Stimulated activated CD4-positive, alpha-beta T cell treated with anti-CD3 and anti-CD28 coated beads, Interleukin-15, amount 100 ng/mL, for 1 hour (primary cell): ENCODE measurements at regions not wholly inside any gene's neighbourhood (a gene's known extent, or its start where the extent isn't known, plus 50 kb on each side); places are given as distances from the start of the nearest gene placed in this dataset.
"Not testable (repeated sequence)": the region's sequence is repeated elsewhere in the genome, so short reads cannot be mapped to it uniquely, and the experiment has no call there.

Source experiments
- DNase-seq, 2 donors: peaks; one replicate each; pipeline ENCODE4 v3.0.0-alpha.2; 2020; ENCODE audit warnings: low read depth in 1 of 2, low spot score in 1 of 2

DNA sequence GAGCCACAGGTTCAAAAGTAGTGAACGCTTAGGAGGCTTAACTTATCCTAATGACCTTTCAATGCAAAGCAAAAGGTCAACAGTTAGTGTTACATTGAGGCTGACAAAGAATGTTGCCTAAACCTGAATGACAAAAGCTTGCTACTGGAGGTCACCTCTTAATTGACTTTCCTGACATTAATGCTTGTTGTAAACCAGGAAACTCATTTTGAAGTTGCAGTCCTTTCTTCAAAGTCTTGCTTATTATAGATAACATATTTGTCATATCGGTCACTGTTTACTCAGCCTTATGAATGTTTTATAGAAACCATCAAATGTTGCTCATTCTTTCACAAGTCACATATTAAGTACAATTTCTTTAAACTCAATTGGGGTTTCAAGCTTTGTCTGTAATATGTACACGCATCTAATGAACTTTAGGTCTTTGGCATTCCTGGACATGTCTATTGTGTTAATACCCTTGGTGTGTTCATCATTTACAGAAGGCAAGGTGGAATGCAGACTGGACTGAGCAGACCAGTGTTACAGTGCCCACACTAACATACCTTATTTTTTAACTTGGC, 488.2 kb upstream of the NECTIN3 start:
- no peak for DNase-seq

DNA sequence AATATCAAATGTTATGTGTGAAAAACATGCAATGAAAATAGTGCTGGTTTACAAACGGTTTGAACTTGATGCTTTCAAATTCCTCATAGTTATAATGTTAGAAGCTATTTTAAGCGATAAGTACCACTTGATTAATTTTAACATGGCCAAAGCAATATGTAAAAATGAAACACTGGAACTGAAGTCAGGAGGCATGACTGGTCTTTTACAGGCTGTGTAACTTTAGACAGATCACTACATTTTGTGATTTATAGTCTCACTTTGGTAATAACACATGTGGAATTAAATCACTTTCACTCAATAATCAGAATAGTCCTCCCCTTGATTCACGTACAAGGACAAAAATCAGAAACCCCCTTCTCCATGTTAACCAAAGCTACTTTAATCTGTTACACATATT, 482.7 kb upstream of the NECTIN3 start:
- no peak for DNase-seq

DNA sequence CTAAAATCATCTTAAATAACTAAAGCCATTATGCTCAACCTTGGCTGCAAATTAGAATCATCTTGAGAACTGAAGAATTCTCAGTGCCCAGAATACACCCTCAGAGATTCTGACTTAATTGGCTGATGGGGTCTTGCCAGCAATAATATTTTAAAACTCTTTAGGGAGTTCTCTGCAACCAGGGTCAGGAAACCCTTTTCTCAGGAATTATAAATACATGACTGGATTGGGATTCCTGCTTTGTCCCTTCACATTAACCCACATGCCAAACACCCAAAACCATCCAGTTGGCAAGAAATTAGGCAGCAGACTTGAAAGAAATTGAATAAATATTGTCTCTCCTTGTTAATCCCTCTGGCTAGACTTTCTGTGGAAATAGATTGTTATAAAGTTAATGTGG, 482.3 kb upstream of the NECTIN3 start:
- DNase-seq = no peak

DNA sequence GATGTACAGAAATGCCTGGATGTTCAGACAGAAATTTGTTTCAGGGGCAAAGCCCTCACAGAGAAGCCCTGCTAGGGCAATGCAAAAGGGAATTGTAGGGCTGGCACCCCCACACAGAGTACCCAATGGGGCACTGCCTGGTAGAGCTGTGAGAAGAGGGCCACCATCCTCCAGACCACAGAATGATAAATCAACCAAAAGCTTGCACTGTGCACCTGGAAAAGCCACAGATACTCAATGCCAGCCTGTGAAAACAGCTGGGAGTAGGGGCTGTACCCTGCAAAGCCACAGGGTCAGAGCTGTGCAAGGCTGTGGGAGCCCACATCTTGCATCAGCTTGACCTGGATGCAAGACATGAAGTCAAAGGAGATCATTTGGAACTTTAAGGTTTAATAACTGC, 477.9 kb upstream of the NECTIN3 start:
- no peak for DNase-seq

DNA sequence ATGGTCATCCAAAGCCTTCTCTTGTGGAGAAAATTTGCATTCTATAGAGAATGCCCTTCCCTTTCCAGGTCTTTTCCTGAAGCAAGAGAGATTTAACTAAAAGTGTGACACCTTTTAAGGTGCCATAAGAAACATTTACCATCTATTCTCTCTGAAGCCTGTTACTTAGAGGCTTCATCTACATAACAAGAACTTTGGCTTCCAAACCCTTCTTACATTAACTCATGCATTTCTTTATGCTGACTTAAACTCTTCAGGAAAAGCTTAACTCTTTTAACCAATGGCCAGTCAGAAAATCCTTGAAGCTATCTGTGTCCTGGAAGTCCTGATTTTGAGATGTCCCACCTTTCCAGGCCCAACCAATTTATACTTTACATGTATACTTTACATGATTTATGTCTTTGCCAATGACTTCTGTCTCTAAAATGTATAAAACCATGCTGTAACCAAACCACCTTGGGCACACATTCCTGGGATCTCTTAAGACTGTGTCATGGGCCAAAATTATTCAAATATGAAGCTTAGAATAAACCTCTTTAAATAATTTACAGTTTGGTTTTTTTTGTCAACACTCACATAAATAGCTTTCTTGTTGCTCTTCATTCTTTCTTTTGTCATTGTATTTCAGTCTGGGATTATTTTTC, 472.6 kb upstream of the NECTIN3 start:
- DNase-seq = no peak

DNA sequence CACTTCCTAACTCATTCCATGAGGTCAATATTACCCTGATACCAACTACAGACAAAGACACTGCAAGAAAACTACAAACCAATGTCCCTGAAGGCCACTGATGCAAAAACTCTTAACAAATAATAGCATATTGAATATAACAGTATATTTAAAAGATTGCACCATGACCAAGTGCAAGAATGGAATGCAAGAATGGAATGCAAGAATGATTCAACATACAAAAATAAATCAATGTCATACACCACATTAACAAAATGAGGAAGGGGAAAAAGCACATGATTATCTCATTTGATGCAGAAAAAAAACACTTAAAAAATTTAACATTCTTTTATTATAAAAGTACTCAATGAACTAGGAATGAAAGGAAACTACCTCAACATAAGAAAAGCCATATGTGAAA, 463.1 kb upstream of the NECTIN3 start:
- no peak for DNase-seq

DNA sequence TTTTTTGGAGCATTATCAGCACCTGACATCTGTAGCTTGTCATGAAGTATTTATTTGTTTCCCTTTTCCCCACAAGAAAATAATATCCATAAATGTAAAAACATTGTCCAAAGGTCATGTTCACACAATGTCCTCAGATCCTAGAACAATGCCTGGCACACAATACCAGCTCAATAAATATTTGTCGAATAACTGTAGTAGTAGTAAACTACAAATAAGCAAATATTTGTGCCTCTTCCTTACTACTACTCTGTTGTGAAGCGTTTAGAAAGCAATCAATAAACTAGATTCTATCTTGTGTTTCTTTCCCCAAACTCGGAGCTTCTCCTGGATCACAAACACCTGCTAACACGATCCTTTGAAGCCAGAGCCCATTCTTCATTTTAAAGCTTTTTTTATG, 459.6 kb upstream of the NECTIN3 start:
- DNase-seq = no peak

DNA sequence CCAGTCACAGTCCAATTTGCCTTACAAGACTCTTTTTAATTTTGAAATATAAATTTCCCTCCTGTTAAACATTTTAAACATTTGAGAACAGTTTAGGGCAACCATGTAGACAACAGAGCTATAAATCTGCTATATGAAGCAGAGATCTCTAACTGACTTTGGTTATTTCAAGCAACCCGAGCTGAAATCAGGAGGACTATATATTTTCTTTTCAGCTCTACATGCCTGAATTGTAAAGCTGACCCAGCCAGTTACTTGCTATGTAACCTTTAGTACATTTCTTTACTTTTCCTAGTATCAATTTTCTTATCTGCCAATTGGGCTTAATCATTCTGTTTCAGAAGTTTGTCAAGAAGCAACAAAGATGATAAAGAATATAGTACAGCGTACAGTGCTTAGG, 457.4 kb upstream of the NECTIN3 start:
- no peak for DNase-seq

DNA sequence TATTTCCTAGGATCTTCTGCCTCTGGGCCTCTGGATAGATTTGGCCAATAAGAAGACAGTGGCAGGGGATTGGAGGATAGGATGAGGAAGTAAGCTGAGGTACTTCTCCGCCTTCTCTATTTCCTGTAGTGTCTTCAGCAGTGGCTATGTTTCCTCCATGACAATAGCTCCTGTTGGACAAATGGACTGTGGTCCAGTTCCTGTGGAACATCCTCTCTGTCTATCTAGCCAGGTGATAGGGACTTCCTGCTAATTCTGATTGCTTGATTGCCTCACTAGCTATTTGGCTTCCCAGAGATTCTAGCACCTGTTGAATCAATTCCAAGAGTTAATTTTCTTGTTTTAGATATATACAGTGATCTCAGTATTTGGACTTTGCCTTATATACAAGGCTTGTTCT, 456.2 kb upstream of the NECTIN3 start:
- DNase-seq = no peak

DNA sequence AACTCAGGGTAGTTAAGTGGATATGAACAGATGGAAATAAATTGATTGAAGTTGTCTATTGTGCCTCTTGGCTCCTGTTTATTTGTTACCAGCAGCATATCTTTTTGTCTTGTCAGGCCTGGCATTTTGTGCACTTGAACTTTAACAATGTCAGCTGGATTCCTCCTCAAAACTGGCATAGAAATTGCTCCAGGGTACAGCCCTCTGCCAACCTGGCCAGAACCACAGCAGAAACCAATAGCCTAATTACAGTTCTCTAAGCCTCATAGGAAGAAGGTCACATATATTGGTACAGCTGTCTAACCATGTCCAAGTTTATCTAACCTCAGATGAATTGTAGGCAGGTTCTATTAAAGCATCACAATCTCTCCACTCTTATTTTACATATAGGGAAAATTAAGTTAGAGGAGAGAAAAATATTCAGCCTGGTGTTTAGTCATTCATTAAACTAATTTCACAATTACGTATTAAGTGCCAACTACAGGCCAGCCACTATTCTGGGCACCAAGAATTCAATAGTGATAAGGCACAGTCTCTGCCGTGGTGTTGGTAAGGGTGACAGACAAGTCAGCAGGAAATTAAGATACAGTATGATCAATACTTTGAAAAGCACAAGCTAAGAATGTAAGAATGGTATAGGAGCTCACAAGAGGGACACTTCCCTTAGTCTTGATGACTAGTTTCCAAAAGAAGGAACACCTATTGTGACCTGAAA, 452.9 kb upstream of the NECTIN3 start:
- DNase-seq = no peak

DNA sequence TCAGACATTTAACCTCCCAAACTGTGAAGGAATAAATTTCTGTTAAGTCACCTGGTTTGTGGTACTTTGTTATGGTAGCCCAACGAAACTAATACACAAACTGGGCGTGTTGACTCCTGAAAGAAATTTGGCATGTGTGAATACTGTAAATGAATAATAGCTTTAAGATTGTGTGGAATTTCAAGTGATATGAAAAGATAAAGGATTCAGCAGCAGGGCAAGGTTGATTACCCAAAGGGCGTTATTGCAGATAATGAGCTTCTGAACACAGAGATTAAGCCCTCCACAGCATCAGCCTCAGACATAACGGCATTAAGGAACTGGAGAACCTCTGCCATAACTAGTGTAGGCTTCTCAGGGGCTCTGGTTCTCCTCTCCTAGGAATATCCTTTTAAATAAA, 451.5 kb upstream of the NECTIN3 start:
- DNase-seq = no peak

DNA sequence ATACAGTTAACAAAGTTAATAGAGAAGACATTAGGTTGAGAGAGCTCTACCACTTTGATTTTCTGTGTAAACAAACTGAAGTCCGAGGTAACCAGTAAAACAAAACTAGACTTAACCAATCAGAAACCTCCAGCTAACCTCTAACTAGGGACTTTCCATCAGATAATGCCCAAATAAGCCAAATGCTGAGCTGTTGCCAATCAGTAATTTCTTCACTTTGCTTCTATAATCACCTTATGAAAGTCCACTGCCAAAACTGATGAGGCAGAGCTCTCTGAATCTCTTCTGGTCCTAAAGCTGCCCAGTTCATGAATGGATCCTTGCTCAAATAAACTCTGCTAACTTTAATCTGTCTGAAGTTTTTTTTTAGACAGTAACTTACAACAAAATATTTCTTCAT, 448.0 kb upstream of the NECTIN3 start:
- no peak for DNase-seq

DNA sequence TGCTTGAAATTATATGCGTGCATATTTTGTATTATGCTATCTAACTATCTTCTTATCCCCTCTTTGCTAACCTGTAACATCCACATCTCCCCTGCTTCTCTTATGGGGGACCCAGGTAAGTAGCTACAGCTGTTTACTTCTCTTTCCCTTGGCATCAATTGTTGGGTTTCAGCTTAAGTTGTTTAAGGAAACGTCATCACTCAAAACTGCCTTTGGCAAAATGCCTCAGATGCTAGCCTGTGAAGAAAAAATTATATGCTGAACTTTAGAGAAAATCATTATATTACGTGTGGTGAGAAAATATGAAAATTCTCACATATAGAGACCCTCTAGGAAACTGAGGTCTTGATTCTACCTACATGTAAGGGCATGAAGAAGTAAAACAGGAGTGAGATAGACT, 447.0 kb upstream of the NECTIN3 start:
- no peak for DNase-seq

DNA sequence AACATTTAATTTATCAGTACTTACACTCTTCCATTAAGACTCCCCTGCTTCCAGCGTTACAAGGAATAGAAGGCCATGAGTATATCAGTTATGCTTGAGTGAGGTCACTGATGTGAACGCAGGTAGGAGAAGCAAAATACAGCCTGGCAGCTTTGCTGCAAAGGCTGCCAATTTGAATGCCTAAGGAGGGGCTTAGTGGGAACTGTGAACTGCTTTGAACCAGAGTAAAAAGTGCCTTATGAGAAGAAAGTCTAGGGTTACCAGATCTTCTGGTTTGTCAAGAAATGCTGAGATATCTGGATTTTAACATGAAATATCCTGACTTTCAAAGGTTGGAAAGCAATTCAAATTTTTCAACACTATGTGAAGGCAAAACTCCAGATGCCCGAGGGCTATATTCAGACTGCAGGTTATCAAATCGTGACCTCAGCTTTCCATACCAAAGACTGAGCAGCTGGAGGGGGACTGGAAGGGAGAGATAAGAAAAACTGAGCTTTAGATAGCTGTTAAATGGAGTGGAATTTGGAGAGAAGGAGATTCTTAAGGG, 446.3 kb upstream of the NECTIN3 start:
- no peak for DNase-seq

DNA sequence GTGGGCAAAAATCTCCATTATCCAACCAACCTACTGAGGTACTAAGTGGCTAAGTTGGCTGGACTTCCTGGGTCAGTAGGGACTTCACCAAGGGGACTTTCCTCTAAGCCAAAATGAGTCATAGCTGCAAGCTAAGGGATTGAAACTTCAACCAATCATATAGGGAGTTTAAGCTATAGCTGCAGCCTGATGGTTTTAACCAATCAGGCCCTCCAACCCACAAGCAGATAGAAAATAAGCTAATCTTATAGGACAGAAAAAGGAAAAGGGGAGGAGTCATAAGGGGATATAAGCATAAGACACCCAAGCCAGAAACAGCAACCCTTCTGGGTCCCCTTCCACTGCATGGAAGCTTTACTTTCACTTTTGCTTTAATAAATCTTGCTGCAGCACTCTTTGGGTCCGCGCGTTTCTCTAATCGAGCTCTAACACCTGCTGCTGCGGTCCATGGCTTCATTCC, 444.9 kb upstream of the NECTIN3 start:
- not testable (repeated sequence) for DNase-seq

DNA sequence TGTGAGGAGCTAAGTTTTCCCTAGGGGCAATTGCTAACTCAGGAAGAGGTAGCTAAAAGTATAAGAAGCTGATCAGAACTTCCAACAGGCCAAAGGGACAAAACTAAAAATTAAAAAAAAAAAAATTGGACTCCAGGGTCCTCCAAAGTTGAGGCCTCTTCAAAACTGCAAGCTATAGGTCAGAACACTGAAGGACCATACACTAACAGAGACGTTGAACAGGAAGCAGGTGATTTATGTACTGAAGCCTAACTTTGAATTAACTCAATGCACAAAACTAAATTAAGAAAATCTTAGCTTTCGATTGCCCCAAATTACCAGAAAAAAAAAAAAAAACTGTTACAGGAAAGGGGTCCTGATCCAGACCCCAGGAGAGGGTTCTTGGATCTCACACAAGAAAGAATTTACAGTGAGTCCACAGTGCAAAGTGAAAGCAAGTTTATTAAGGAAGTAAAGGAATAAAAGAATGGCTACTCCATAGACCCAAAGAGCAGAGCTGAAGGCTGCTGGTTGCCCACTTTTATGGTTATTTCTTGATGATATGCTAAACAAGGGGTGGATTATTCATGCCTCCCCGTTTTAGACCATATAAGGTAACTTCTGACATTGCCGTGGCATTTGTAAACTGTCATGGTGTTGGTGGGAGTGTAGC, 442.8 kb upstream of the NECTIN3 start:
- no peak for DNase-seq

DNA sequence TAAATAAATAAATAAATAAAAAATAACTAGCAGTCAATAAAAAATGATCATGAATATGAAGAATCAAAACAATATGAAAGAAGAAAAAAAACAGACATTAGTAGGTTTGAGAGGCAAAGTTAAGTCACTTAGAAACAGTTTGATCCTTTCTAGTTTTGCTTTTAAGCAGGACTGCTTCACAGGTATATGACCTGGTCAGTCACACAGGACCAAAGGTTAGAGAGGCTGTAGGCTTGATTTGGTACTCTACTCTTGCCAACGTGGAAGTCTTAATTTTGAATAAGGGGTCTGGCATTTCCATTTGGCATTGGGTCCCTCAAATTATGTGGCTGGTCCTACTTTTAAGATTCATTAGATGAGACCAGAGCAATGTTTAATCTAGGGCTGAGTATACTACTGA, 441.7 kb upstream of the NECTIN3 start:
- DNase-seq = no peak

DNA sequence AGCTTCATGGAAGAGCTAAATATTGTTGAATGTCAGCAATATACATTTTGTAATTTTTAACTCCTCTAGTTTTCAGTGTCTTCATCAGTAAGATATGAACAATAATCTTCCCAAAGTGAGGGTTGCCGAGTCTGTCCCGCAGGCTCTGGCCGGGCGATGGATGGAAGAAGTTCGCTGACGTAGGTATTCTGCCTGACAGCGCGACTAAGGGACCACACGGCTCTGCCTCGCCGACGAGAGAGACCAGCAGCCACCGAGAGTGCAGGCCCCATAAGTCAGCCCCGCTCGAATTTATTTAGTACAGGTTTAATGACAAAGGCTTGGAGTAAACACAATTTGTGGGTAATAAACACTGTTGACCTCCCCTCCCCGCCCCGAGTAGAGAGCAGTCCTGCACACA, 427.4 kb upstream of the NECTIN3 start:
- DNase-seq = no peak

DNA sequence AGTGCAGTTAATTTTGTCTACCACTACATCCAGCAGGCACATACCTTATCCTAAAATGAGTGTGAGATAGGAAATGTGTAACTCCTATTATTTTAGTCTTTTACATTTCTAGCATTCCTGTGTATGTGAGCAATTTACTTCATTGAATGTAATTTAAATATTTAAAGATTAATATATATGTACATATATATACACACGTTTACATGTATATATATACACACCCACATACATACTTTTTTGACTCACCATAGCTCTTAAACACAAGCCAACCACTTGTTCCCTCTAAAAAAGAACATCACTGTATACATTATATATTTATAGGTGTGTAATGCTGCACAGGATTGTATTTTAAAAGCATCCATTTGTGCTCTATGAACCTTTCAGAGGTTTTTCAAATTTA, 425.6 kb upstream of the NECTIN3 start:
- DNase-seq = no peak

DNA sequence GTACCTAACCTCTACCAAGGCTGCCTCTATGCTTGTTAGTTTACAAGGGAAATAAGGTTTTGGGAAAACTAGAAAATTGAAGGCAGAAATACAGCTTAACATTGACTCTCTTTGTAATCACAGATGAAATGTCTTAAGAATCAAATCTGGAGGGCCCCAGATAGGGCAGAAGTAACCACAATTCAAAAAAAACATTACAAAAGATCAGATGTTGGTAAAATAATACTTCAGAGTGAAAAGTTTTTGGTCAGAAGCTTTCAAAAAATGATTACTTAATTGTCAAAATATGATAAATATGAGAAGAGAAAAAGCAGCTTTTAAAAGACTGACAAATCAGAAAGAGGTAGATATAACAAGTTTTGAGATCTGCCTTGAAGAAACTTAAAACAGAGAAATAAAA, 425.1 kb upstream of the NECTIN3 start:
- no peak for DNase-seq

DNA sequence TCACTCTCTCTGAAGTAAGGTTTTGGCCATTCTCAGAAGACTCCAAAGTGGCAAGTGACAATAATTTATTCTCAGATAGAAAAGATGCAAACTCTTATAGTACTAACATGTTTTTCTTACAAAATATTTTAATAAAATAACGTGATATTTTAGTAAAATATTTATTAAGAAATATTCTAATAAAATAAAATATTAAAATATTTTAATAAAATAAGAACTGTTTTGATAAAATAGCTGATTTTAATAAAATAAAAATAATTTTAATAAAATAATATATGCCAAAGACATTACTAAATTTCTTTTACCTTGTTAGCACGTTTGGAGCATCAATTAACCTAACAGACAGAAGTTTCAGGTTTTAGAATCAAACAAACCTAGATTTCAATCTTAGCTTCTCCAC, 424.0 kb upstream of the NECTIN3 start:
- DNase-seq = no peak

DNA sequence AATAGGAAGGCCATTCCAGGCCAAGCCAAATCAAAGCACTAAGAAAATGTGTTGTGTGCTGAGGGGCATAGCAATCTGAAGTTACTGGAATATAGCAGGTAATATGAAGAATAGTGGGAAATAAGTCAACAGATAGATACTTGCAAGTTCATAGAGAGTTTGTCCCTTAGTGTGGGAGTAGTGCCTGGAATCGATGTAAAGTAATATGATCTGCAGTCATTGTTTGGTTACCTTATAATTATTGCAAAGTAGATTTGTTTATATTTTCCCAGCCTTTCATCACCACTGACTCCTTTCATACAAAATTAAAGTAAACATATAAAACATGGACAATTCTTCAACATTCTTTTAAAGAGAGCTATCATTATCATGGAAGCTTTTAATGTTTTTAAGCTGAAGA, 420.9 kb upstream of the NECTIN3 start:
- DNase-seq = no peak
